HG03460 (cell line): ENCODE measurements at regions not wholly inside any gene's neighbourhood (a gene's known extent, or its start where the extent isn't known, plus 50 kb on each side); places are given as distances from the start of the nearest gene placed in this dataset.
"Not testable (repeated sequence)": the region's sequence is repeated elsewhere in the genome, so short reads cannot be mapped to it uniquely, and the experiment has no call there.

ENCODE experiments used
- ATAC-seq: cut with Tn5 transposase; IDR thresholded peaks from one replicate; pipeline ENCODE4 v1.9.1; 2021; ENCODE audit not compliant: unreplicated experiment

DNA sequence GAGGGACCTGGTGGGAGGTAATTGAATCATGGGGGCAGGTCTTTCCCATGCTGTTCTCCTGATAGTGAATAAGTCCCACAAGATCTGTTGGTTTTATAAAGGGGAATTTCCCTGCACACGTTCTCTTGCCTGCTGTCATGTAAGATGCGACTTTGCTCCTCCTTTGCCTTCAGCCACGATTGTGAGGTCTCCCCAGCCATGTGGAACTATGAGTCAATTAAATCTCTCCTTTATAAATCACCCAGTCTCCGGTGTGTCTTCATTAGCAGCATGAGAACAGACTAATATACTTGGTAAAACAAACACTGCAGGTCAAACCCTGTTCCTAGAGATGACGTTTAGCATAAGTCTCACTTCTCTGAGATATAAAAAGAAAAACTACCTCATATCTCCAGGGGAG is 148.3 kb downstream of the MATN1 start:
- no peak for ATAC-seq

DNA sequence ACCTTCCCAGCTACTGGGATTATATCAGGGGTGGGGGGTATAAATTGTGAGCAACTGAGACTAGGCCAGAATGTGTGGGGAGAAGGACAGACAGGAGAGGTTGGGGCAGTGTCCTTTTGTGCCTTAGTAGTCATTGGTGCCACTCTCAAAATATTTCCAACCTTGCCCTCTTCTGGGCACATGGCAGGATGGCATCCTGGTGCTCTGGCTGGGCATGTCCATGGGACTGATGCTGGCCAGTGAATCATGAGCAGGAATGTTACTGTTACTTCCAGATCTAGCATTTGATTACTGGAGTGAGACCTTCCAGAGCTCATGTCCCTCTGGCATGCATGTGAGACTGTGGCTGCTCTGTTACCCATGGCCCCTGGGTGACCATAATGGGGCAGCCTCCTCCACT is 151.2 kb downstream of the MATN1 start:
- ATAC-seq: no peak

GRCh38 chr1:30571380-30571779 is 152.0 kb downstream of the MATN1 start:
- ATAC-seq: no peak

DNA sequence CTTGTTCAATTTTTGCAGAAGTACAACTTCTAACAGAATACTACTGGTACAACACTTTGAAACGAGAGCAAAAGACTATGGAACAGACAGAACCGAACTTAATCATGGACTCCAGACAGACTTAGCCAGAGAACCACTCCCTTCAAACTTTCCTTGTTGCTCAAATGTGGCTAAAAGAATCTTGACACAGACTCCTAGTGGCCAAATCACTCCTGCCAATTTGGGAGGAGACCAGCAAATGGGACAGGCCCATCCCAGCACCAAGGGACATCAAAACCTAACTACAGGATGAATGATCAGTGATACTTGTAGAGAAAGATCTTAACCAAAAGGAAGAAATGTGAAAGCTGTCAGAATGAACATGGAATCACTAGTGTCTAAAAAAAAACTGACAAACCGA is 154.0 kb downstream of the MATN1 start:
- ATAC-seq: no peak

DNA sequence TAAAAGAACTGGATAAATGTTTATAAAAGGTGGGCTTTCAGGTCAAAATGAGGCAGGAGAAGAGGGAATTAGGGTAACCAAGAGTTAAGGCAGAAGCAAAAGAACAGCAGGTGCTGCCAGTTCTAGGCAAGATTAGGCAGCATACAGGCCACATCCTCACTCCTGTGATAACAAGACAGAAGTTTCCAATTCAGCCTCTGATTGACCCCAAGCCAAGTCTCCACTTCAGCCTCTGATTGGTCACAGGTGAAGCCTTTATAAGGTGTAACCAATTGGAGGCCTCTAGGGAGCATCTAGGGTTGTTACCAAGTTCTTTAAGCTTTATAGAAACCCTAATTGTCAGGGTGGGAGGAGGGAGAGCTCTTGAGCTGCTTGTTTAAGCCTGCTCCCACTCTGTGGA is 160.8 kb downstream of the MATN1 start:
- no peak for ATAC-seq

DNA sequence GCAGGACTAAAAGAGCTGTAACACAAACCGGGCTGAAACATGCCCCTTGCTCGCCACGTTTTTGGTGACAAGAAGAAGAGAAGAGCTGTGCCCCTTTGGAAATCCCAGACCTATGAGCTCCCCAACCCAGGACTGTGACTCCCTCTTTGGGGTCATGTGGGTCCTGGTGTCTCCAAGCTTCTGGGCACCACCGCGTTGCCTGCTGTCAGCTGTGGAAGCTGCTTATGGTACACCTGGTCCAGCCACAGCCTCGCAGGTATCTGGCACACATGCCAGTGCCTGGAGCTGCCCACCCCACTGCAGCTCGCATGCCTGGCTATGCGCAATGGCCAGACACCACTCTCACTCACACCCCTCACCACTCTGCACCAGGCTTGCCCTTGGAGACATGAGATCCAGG is 171.8 kb downstream of the MATN1 start:
- no peak for ATAC-seq

DNA sequence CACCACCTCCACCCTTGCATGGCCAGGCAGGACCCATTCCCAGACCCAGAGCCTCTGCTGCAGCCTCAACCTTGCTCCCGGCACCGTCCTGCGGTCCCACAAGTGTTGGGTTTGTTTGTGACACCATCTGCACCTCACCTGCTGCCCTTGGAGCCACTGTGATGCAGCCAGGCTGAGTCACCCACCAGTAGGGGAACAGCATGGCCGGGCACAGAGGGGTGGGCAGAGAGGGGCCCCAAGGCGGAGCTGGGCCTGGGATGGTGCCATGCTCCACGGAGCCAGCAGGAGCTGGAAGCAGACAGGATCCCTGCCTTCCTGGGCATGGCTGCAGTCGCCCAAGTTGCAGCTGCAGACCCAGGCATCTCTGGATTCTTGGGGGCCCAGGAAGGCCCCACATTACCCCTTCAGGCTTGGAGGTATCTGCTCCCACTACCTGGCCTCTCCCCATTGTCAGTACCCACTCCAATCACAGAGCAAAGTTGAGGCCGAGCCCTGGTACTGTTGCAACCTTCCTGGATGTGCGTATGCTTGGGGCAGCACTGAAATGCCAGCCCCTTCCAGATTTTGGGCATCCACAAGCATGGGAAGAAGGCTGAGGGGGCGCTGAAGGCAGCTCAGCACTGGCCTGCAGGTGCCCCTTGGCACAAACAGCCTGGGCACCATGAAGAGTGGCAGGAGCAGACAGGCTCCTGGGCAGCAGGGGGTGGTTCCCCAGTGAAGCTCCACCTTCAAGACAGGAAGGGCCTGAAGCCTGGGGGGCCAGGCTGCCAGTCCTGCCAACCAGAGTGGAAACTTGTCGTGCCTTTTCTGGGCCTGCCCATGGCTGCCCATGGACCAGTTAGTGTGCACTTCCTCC is 172.8 kb downstream of the MATN1 start:
- no peak for ATAC-seq

- ATAC-seq: not testable (repeated sequence)
Observed at GRCh38 chr1:30549872-30550271, 173.5 kb downstream of the MATN1 start.

DNA sequence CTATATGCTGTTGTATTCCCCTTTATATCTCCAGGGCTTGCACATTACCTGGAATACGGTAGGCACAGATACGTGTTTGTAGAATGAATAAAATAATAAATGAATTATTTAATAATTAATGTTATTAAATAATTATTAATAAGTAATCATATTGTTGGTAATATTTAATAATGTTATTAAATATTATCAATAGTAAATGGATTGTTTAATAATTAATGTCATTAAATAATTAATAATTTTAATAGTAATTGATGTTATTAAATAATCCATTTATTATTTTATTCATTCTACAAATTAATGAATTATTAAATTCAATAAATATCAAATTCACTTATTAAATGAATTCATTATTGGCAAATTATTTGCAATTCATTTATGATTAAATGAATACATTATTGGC is 175.1 kb downstream of the MATN1 start:
- ATAC-seq: no peak

DNA sequence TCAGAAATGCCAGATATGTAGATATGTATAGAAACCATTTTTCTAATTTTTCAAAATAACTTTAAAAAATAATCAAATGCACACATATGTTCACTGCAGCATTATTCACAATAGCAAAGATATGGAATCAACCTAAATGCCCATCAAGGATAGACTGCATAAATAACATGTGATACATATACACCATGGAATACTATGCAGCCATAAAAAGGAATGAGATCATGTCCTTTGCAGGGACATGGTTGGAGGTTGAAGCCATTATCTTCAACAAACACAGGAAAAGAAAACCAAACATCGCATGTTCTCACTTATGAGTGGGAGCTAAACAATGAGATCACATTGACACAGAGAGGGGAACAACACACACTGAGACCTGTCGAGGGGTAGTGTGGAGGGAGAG is 176.1 kb downstream of the MATN1 start:
- ATAC-seq: not testable (repeated sequence)

- no peak for ATAC-seq
Observed at GRCh38 chr1:30545365-30545764, 178.0 kb downstream of the MATN1 start.

GRCh38 chr1:30541721-30542485 is 181.5 kb downstream of the MATN1 start:
- no peak for ATAC-seq

GRCh38 chr1:30540611-30541192 is 182.7 kb downstream of the MATN1 start:
- no peak for ATAC-seq

GRCh38 chr1:30539884-30540283 is 183.5 kb downstream of the MATN1 start:
- no peak for ATAC-seq

DNA sequence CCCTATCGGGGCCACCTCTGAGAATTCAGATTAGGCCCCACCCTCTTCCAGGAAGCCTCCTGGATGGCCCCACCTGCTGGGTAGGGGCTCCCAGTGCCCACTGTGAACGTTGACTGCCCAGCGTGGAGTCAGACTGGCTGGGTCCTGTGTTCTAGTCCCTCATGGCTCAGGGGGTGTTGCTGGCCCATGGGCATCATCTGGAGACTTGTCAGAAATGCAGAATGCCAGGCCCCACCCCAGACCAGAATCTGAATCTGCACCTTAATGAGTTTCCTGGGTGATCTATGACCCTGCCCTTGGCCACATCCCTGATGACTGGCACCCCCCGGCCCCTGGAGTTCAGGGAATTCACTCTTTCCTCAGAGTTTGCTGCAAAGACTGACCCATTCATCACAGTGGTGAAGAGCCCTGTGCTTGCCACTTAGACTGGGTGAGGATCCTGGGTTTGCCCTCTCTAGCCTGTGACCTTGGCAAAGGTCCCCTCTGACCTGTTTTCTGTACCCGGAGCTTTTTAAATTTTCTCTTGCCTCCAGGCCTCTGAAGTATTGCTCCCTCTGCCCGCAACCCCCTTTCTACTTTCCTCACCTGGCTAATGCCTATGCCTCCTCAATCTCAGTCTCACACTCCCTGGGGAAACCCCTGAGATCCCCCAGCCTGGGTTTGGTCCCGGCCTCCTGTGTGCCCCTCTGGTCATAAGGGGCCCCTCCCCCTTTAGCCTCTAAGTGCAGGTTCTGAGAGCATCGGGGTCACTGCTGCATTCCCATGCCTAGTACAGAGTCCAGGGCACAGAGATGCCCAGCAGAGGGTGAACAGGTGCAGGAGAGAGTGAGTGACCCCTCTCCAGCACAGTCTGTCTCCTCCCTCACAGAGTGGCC is 184.2 kb downstream of the MATN1 start:
- no peak for ATAC-seq

- ATAC-seq: no peak
Observed at GRCh38 chr1:30538226-30538992, 185.0 kb downstream of the MATN1 start.

GRCh38 chr1:30537279-30537678 is 186.1 kb downstream of the MATN1 start:
- no peak for ATAC-seq

DNA sequence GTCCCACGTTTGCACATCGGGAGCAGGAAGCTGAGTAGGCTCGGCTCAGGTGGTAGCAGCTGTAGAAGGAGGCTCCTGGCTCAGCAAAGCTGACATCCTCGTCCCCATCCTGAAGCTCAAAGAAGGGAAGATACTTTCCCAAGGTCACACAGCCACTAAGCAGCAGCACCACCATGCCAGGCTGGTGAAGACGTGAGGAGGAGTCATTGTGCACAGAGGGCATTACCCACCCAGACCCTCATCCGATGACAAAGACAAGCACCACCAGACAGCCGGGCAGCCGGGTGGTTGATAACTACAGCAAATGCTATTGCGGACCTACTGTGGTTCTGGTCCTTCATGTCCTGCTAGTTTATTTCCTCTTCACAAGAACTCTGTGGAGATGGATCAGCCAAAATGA is 186.9 kb downstream of the MATN1 start:
- no peak for ATAC-seq

- no peak for ATAC-seq
Observed at GRCh38 chr1:30535595-30536325, 187.6 kb downstream of the MATN1 start.

DNA sequence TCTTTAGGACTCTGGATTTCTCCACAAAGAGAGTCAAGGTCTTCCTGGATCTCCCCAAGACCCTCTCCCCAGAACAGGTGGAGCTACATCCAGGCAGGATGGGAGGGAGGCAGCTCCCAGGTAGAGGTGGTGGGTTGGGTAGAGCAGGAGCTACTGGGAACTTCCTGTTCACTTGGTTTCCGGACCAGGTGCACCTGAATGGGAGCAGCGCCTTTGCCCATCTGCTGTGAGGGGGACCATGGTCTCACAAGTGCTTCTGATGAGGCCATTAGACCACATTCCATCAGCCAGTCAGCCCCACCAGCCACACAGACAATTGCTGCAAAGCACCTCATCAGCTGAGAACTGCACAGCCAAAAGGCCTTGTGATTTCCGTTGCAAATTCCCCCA is 188.8 kb downstream of the MATN1 start:
- ATAC-seq: no peak
